A549 (cell line): ENCODE measurements at regions not wholly inside any gene's neighbourhood (a gene's known extent, or its start where the extent isn't known, plus 50 kb on each side); places are given as distances from the start of the nearest gene placed in this dataset.
A peak's percentile ranks its signal among the peaks of the same experiment; 100 is the strongest.

ENCODE experiments used
- ATAC-seq, 2 experiments: fragments of 200-7000 bp in 1 of 2; fragments of >200 bp in 1 of 2; cut with Nextera tagmentation in 1 of 2; cut with Tn5 transposase in 1 of 2; 3 replicates each; pipeline versions ENCODE4 v1.8.0 to v1.9.1; 2018 to 2020; ENCODE audit warnings: mild to moderate bottlenecking in 1 of 2, moderate library complexity in 1 of 2
- CTCF ChIA-PET: fragments of 300-600 bp; sonication (Branson Sonifier 250); formaldehyde crosslinking; extraction: SDS; loops from one replicate; lab custom pipeline; 2021; ENCODE audit warnings: antibody characterized with exemption, inconsistent platforms; lab: Yijun Ruan, JAX
- POLR2A ChIA-PET: fragments of 350-600 bp; formaldehyde crosslinking; extraction: SDS; loops from one replicate; lab custom pipeline; 2021; ENCODE audit warnings: antibody characterized with exemption, inconsistent platforms; lab: Yijun Ruan, JAX
- DNase-seq, 2 experiments: peaks; one replicate each; pipeline versions ENCODE4 v3.0.0 to v3.0.0-alpha.2; 2011 to 2016; ENCODE audit warnings: low read depth in 1 of 2, low spot score in 1 of 2
- FAIRE-seq: peaks from 2 replicates; lab custom pipeline; 2011; peaks lifted over from hg19 to GRCh38; lab: Jason Lieb, UNC
- H3K27ac ChIP-seq, 2 experiments: fragments of >200 bp; sonication (Bioruptor Twin); formaldehyde crosslinking; 3 replicates each; pipeline ENCODE4 v1.5.1; 2016 to 2017
- H3K4me1 ChIP-seq: fragments of >200 bp; sonication (Bioruptor Twin); formaldehyde crosslinking; 3 replicates; pipeline ENCODE4 v1.6.1; 2016
- H3K4me2 ChIP-seq: fragments of >200 bp; sonication (Bioruptor Twin); formaldehyde crosslinking; 3 replicates; pipeline ENCODE4 v1.6.1; 2016
- H3K4me3 ChIP-seq: fragments of >200 bp; sonication (Bioruptor Twin); formaldehyde crosslinking; 3 replicates; pipeline ENCODE4 v1.5.1; 2016
- H3K9me3 ChIP-seq: fragments of >200 bp; sonication (Bioruptor Twin); formaldehyde crosslinking; 3 replicates; pipeline ENCODE4 v1.6.1; 2016
- CEBPB ChIP-seq, 2 experiments: fragments of >200 bp in 1 of 2; sonication (Bioruptor Twin) in 1 of 2; formaldehyde crosslinking in 1 of 2; IDR thresholded peaks; 2 replicates each; pipeline ENCODE4 v1.6.1; 2012 to 2016
- CHD2 ChIP-seq: fragments of 150-350 bp; IDR thresholded peaks from 2 replicates; pipeline ENCODE4 v1.6.1; 2014; ENCODE audit warnings: low read length; ENCODE audit not compliant: partially characterized antibody
- EHF ChIP-seq: fragments of 250-450 bp; sonication (Bioruptor Pico); IDR thresholded peaks from 2 replicates; pipeline ENCODE4 v1.5.0; 2020; ENCODE audit warnings: mild to moderate bottlenecking
- EHMT2 ChIP-seq: fragments of 200-600 bp; sonication (generic); IDR thresholded peaks from 2 replicates; pipeline ENCODE4 v1.6.1; 2016; ENCODE audit warnings: antibody characterized with exemption, low read depth, mild to moderate bottlenecking, moderate library complexity
- EP300 ChIP-seq, 2 experiments: fragments of >200 bp; sonication (Bioruptor Twin); formaldehyde crosslinking; IDR thresholded peaks; 2 replicates in 1 of 2; 3 replicates in 1 of 2; pipeline ENCODE4 v1.6.1; 2016 to 2017
- FOSL2 ChIP-seq, 2 experiments: fragments of 450-650 bp in 1 of 2; fragments of >200 bp in 1 of 2; sonication (Bioruptor Twin) in 1 of 2; formaldehyde crosslinking; IDR thresholded peaks; 2 replicates each; pipeline versions ENCODE4 v1.5.0 to v1.6.1; 2016 to 2020; ENCODE audit warnings: mild to moderate bottlenecking in 1 of 2, moderate library complexity in 1 of 2
- FOXS1 ChIP-seq: fragments of 250-450 bp; sonication (Bioruptor Pico); IDR thresholded peaks from 2 replicates; pipeline ENCODE4 v1.5.0; 2020; ENCODE audit warnings: mild to moderate bottlenecking, moderate library complexity
- GATA3 ChIP-seq: IDR thresholded peaks from 2 replicates; pipeline ENCODE4 v1.6.1; 2012; ENCODE audit warnings: borderline replicate concordance
- HDAC2 ChIP-seq: fragments of 200-600 bp; sonication (generic); IDR thresholded peaks from 2 replicates; pipeline ENCODE4 v1.6.1; 2016
- HEYL ChIP-seq: fragments of 250-450 bp; sonication (Bioruptor Pico); IDR thresholded peaks from 2 replicates; pipeline ENCODE4 v1.8.0; 2021; ENCODE audit warnings: mild to moderate bottlenecking, moderate library complexity
- HOXA7 ChIP-seq: fragments of 250-450 bp; sonication (Bioruptor Pico); IDR thresholded peaks from 2 replicates; pipeline ENCODE4 v1.5.0; 2020; ENCODE audit warnings: mild to moderate bottlenecking, moderate library complexity
- HOXB13 ChIP-seq: fragments of 250-450 bp; sonication (Bioruptor Pico); IDR thresholded peaks from 2 replicates; pipeline ENCODE4 v1.5.0; 2020; ENCODE audit warnings: low read depth, mild to moderate bottlenecking, moderate library complexity
- HOXB5 ChIP-seq: fragments of 250-450 bp; sonication (Bioruptor Pico); IDR thresholded peaks from 2 replicates; pipeline ENCODE4 v1.5.0; 2020; ENCODE audit warnings: mild to moderate bottlenecking, moderate library complexity
- JUN ChIP-seq, 2 experiments: fragments of >200 bp; sonication (Bioruptor Twin); formaldehyde crosslinking; IDR thresholded peaks; 2 replicates in 1 of 2; 3 replicates in 1 of 2; pipeline ENCODE4 v1.6.1; 2016 to 2017
- JUNB ChIP-seq: fragments of >200 bp; sonication (Bioruptor Twin); formaldehyde crosslinking; IDR thresholded peaks from 2 replicates; pipeline ENCODE4 v1.6.1; 2016
- MAFK ChIP-seq: fragments of 450-650 bp; IDR thresholded peaks from 2 replicates; pipeline ENCODE4 v1.6.1; 2014; ENCODE audit not compliant: partially characterized antibody
- MAX ChIP-seq: IDR thresholded peaks from 2 replicates; pipeline ENCODE4 v1.6.1; 2012
- MYC ChIP-seq: IDR thresholded peaks from 2 replicates; pipeline ENCODE4 v1.6.1; 2012; ENCODE audit warnings: mild to moderate bottlenecking, inconsistent platforms, low read length, improper control_type of control experiment, borderline replicate concordance
- POLR2AphosphoS2 ChIP-seq: conservative IDR thresholded peaks from 2 replicates; pipeline ENCODE4 v1.6.1; 2012; ENCODE audit warnings: low read length, improper control_type of control experiment, inconsistent platforms
- RAD21 ChIP-seq, 2 experiments: fragments of >200 bp in 1 of 2; sonication (Bioruptor Twin) in 1 of 2; formaldehyde crosslinking in 1 of 2; IDR thresholded peaks in 1 of 2; conservative IDR thresholded peaks in 1 of 2; 2 replicates in 1 of 2; 3 replicates in 1 of 2; pipeline ENCODE4 v1.6.1; 2012 to 2018; ENCODE audit warnings: inconsistent platforms in 1 of 2
- RARB ChIP-seq: fragments of 250-450 bp; sonication (Bioruptor Pico); IDR thresholded peaks from 2 replicates; pipeline ENCODE4 v1.8.0; 2021; ENCODE audit warnings: mild to moderate bottlenecking, moderate library complexity
- RFX5 ChIP-seq: fragments of 450-650 bp; IDR thresholded peaks from 2 replicates; pipeline ENCODE4 v1.7.1; 2014; ENCODE audit warnings: antibody characterized with exemption, mild to moderate bottlenecking, moderate library complexity
- SMC3 ChIP-seq: fragments of >200 bp; sonication (Bioruptor Twin); formaldehyde crosslinking; IDR thresholded peaks from 3 replicates; pipeline ENCODE4 v1.6.1; 2018; ENCODE audit warnings: inconsistent platforms
- TFCP2L1 ChIP-seq: fragments of 250-450 bp; sonication (Bioruptor Pico); IDR thresholded peaks from 2 replicates; pipeline ENCODE4 v1.5.0; 2021; ENCODE audit warnings: mild to moderate bottlenecking
- TP53 ChIP-seq: fragments of 250-450 bp; sonication (Bioruptor Pico); IDR thresholded peaks from 2 replicates; pipeline ENCODE4 v1.5.0; 2021; ENCODE audit warnings: mild to moderate bottlenecking, moderate library complexity
- ZFP36 ChIP-seq: fragments of 450-650 bp; IDR thresholded peaks from 2 replicates; pipeline ENCODE4 v1.6.1; 2014; ENCODE audit warnings: borderline replicate concordance; ENCODE audit not compliant: partially characterized antibody
- ZNF302 ChIP-seq: fragments of 250-450 bp; sonication (Bioruptor Pico); IDR thresholded peaks from 2 replicates; pipeline ENCODE4 v1.9.0; 2021; ENCODE audit warnings: inconsistent platforms, mild to moderate bottlenecking, moderate library complexity
- ZSCAN20 ChIP-seq: fragments of 250-450 bp; sonication (Bioruptor Pico); IDR thresholded peaks from 2 replicates; pipeline ENCODE4 v1.8.0; 2022; ENCODE audit warnings: mild to moderate bottlenecking, moderate library complexity
- WGBS: methylation state at CpG from one replicate; pipeline ENCODE4 v1.1.6; 2017; ENCODE audit errors: missing lambda C conversion rate; 5-methylcytosine and 5-hydroxymethylcytosine counted together
- TF ChIP-seq, protein P1 (sequence below): fragments of 450-650 bp; IDR thresholded peaks from 2 replicates; pipeline ENCODE4 v1.6.1; 2014; ENCODE audit warnings: antibody characterized with exemption
- TF ChIP-seq, protein P2 (sequence below): IDR thresholded peaks from 2 replicates; pipeline ENCODE4 v1.6.1; 2012
- TF ChIP-seq, protein P3 (sequence below): fragments of >200 bp; sonication (Bioruptor Twin); formaldehyde crosslinking; IDR thresholded peaks from 2 replicates; pipeline ENCODE4 v1.6.1; 2016
- TF ChIP-seq, protein P4 (sequence below): fragments of >200 bp; sonication (Bioruptor Twin); formaldehyde crosslinking; IDR thresholded peaks from 3 replicates; pipeline ENCODE4 v1.6.1; 2016

GRCh38 chr15:67914537-67915460 lies 75.0 kb upstream of the RNU6-1 start (continued):
- TF ChIP-seq FOXS1 = no peak
- TF ChIP-seq, protein P1, sequence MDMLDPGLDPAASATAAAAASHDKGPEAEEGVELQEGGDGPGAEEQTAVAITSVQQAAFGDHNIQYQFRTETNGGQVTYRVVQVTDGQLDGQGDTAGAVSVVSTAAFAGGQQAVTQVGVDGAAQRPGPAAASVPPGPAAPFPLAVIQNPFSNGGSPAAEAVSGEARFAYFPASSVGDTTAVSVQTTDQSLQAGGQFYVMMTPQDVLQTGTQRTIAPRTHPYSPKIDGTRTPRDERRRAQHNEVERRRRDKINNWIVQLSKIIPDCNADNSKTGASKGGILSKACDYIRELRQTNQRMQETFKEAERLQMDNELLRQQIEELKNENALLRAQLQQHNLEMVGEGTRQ = no peak
- TF ChIP-seq HEYL (CRISPR knock-in tag) = no peak
- no peak for TF ChIP-seq HOXB13 (CRISPR knock-in tag)

GRCh38 chr15:67915461-67916374 lies 75.9 kb upstream of the RNU6-1 start:
- 3% methylated on average over 7 of the region's 7 CpGs for WGBS
- H3K4me2 ChIP-seq = peak overlapping the region; percentile 76
- CTCF ChIA-PET = interaction anchor here (0.5 to 5.0 kb wide), 9 partner anchors 9 to 280 kb away, joined by 3 to 55 read pairs (median 4); no protein-coding TSS in a partner anchor
- peak; percentile 78; the same call in 1 of the 2 replicates for TF ChIP-seq ZNF302 (CRISPR knock-in tag)
- 0 out of 2 replicates have a peak, but pooled peaks have one; percentile 14 for TF ChIP-seq RFX5
- peak; percentile 20 for TF ChIP-seq MAFK
- TF ChIP-seq ZFP36 = no peak
- no peak for TF ChIP-seq HDAC2
- TF ChIP-seq, protein P2, sequence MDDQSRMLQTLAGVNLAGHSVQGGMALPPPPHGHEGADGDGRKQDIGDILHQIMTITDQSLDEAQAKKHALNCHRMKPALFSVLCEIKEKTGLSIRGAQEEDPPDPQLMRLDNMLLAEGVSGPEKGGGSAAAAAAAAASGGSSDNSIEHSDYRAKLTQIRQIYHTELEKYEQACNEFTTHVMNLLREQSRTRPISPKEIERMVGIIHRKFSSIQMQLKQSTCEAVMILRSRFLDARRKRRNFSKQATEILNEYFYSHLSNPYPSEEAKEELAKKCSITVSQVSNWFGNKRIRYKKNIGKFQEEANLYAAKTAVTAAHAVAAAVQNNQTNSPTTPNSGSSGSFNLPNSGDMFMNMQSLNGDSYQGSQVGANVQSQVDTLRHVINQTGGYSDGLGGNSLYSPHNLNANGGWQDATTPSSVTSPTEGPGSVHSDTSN = peak; percentile 83
- TF ChIP-seq HOXA7 = 0 out of 2 replicates have a peak, but pooled peaks have one; percentile 62
- peak; percentile 84 for TF ChIP-seq HOXB13 (CRISPR knock-in tag)
- TF ChIP-seq MAX = peak; percentile 81
- TF ChIP-seq JUNB = peak; percentile 69
- TF ChIP-seq EP300 (IDR thresholded peaks at IDR 0.05) = peak; percentile 86 to 90; a peak in 3 of 5 replicates
- TF ChIP-seq ZSCAN20 (CRISPR knock-in tag) = peak; percentile 95
- TF ChIP-seq EHF = peak; percentile 95
- TF ChIP-seq HOXB5 (CRISPR knock-in tag) = peak; percentile 85
- peak; percentile 23 to 74; a peak in 4 of 5 replicates for TF ChIP-seq RAD21 (conservative IDR thresholded peaks at IDR 0.05 in 1 of 2, IDR thresholded peaks at IDR 0.05 in 1 of 2)
- peak; percentile 94 for TF ChIP-seq GATA3
- TF ChIP-seq TFCP2L1 (CRISPR knock-in tag) = 0 out of 2 replicates have a peak, but pooled peaks have one; percentile 21
- peak; percentile 77 to 89 for TF ChIP-seq CEBPB (IDR thresholded peaks at IDR 0.05)
- peak; percentile 32; the same call in 1 of the 2 replicates for TF ChIP-seq RARB (CRISPR knock-in tag)
- no peak for TF ChIP-seq TP53 (CRISPR knock-in tag)
- TF ChIP-seq, protein P3, sequence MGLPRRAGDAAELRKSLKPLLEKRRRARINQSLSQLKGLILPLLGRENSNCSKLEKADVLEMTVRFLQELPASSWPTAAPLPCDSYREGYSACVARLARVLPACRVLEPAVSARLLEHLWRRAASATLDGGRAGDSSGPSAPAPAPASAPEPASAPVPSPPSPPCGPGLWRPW = peak; percentile 70; the same call in 1 of the 2 replicates
- TF ChIP-seq FOSL2 (IDR thresholded peaks at IDR 0.05) = no peak; the same call in 1 of the 2 replicates
- TF ChIP-seq FOSL2 (CRISPR knock-in tag; IDR thresholded peaks at IDR 0.05) = peak; percentile 56
- TF ChIP-seq, protein P4, sequence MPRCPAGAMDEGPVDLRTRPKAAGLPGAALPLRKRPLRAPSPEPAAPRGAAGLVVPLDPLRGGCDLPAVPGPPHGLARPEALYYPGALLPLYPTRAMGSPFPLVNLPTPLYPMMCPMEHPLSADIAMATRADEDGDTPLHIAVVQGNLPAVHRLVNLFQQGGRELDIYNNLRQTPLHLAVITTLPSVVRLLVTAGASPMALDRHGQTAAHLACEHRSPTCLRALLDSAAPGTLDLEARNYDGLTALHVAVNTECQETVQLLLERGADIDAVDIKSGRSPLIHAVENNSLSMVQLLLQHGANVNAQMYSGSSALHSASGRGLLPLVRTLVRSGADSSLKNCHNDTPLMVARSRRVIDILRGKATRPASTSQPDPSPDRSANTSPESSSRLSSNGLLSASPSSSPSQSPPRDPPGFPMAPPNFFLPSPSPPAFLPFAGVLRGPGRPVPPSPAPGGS = peak; percentile 74; the same call in 1 of the 3 replicates
- TF ChIP-seq MYC = peak; percentile 56; the same call in 1 of the 2 replicates
- TF ChIP-seq HEYL (CRISPR knock-in tag) = peak; percentile 82
- peak; percentile 69 for TF ChIP-seq SMC3
- peak; percentile 87 to 97 for TF ChIP-seq JUN (IDR thresholded peaks at IDR 0.05)
- TF ChIP-seq FOXS1 = 0 out of 2 replicates have a peak, but pooled peaks have one; percentile 52
- TF ChIP-seq EHMT2 = peak; percentile 40; the same call in 1 of the 2 replicates
- no peak for TF ChIP-seq POLR2AphosphoS2
- TF ChIP-seq CHD2 = peak; percentile 65

More at GRCh38 chr15:67915461-67916374, 75.9 kb upstream of the RNU6-1 start:
- peak; percentile 54 to 97 for DNase-seq
- POLR2A ChIA-PET = interaction anchor here (0.6 to 3.7 kb wide), 10 partner anchors 16 to 362 kb away, joined by 3 to 29 read pairs (median 4); partner anchors contain the start of genes FEM1B and PIAS1
- peak; percentile 82 for FAIRE-seq
- Histone ChIP-seq H3K4me1 (peaks cover 45% of the 10 kb centered on the region), H3K4me3 (peak overlapping the region; percentile 17; the same call in 2 of the 3 replicates), H3K9me3 (peaks cover 13% of the 10 kb centered on the region; the same call in 2 of the 3 replicates), H3K27ac (peak overlapping the region; percentile 86 to 88)
- ATAC-seq = peak; percentile 81 to 92
